ENCODE measurements at regions not wholly inside any gene's neighbourhood (a gene's known extent, or its start where the extent isn't known, plus 50 kb on each side); places are given as distances from the start of the nearest gene placed in this dataset.

- 98% methylated on average over 6 of the region's 6 CpGs for WGBS (ENCODE audit: insufficient coverage, insufficient replicate concordance, low lambda C conversion rate, missing lambda C conversion rate)
Observed at GRCh38 chr1:244316407-244316806, 135.3 kb downstream of the ADSS2 start.

More at GRCh38 chr1:244316407-244316806, 135.3 kb downstream of the ADSS2 start:
- no peaks in the 10 kb centered on the region for H3K27me3 ChIP-seq (replicated peaks in 1 of 2; ENCODE audit: control insufficient read depth in 2 of 2, insufficient read depth in 2 of 2, low read length in 1 of 2)
- ChIA-PET CTCF (no interaction called here), POLR2A (no interaction called here), RAD21 (ENCODE audit: unreplicated experiment) (no interaction called here), SMC1A (ENCODE audit: uncharacterized antibody, unreplicated experiment) (no interaction called here)
- no peak overlapping the region for H3K4me3 ChIP-seq
- peaks cover 24% of the 10 kb centered on the region for H3K4me1 ChIP-seq (ENCODE audit: control insufficient read depth, insufficient read depth, low read length)
- intact Hi-C loops (cut with micrococcal nuclease; ENCODE audit: unreplicated experiment) (loop anchor here (5.0 kb wide), 1 partner anchor 91 kb away; no protein-coding TSS in a partner anchor), in situ Hi-C loops (cut with MboI) (no loop called here)
- H2AFZ ChIP-seq (ENCODE audit: control insufficient read depth, low read depth, low read length), result no peak overlapping the region
- no peak for FAIRE-seq
- BruUV-seq (replicated peaks), result no TSS peak
- H4K20me1 ChIP-seq (ENCODE audit: control insufficient read depth, insufficient read depth), result no peaks in the 10 kb centered on the region
- H3K9me3 ChIP-seq (replicated peaks; ENCODE audit: control insufficient read depth, insufficient read depth, low read length), result no peaks in the 10 kb centered on the region; the same call in 2 of the 3 replicates
- H3K79me2 ChIP-seq (ENCODE audit: control insufficient read depth, insufficient read depth, low read length), result peaks cover 2% of the 10 kb centered on the region
- DNase-seq (ENCODE audit: low read depth, low spot score), result no peak
- H3K36me3 ChIP-seq (ENCODE audit: control insufficient read depth in 2 of 2, insufficient read depth in 2 of 2, low read length in 1 of 2), result no peaks in the 10 kb centered on the region
- no peak overlapping the region for H3K9ac ChIP-seq (ENCODE audit: control insufficient read depth, insufficient read depth, low read length)
- TF ChIP-seq PML (IDR thresholded peaks at IDR 0.05; ENCODE audit: low read length), result no peak
- TF ChIP-seq NFYB (IDR thresholded peaks at IDR 0.05; ENCODE audit: insufficient read depth, low read depth, low read length), result no peak
- no peak for TF ChIP-seq ZSCAN29 (IDR thresholded peaks at IDR 0.05)
- TF ChIP-seq ATF7 (IDR thresholded peaks at IDR 0.05; ENCODE audit: low read depth), result no peak
- TF ChIP-seq MYB (IDR thresholded peaks at IDR 0.05; ENCODE audit: borderline replicate concordance, low read depth, low read length), result no peak
- no peak for TF ChIP-seq RBBP5 (conservative IDR thresholded peaks at IDR 0.05)
- TF ChIP-seq MTA2 (IDR thresholded peaks at IDR 0.05; ENCODE audit: low read depth), result no peak
- TF ChIP-seq ZZZ3 (IDR thresholded peaks at IDR 0.05; ENCODE audit: control insufficient read depth, insufficient read length, low read depth), result no peak
- no peak for TF ChIP-seq SUPT20H (IDR thresholded peaks at IDR 0.05; ENCODE audit: borderline replicate concordance, control insufficient read depth, low read depth, low read length)
- TF ChIP-seq STAT3 (IDR thresholded peaks at IDR 0.05; ENCODE audit: low read depth, low read length), result no peak
- TF ChIP-seq ZNF384 (IDR thresholded peaks at IDR 0.05; ENCODE audit: borderline replicate concordance, low read depth, low read length), result no peak
- TF ChIP-seq, protein P1, sequence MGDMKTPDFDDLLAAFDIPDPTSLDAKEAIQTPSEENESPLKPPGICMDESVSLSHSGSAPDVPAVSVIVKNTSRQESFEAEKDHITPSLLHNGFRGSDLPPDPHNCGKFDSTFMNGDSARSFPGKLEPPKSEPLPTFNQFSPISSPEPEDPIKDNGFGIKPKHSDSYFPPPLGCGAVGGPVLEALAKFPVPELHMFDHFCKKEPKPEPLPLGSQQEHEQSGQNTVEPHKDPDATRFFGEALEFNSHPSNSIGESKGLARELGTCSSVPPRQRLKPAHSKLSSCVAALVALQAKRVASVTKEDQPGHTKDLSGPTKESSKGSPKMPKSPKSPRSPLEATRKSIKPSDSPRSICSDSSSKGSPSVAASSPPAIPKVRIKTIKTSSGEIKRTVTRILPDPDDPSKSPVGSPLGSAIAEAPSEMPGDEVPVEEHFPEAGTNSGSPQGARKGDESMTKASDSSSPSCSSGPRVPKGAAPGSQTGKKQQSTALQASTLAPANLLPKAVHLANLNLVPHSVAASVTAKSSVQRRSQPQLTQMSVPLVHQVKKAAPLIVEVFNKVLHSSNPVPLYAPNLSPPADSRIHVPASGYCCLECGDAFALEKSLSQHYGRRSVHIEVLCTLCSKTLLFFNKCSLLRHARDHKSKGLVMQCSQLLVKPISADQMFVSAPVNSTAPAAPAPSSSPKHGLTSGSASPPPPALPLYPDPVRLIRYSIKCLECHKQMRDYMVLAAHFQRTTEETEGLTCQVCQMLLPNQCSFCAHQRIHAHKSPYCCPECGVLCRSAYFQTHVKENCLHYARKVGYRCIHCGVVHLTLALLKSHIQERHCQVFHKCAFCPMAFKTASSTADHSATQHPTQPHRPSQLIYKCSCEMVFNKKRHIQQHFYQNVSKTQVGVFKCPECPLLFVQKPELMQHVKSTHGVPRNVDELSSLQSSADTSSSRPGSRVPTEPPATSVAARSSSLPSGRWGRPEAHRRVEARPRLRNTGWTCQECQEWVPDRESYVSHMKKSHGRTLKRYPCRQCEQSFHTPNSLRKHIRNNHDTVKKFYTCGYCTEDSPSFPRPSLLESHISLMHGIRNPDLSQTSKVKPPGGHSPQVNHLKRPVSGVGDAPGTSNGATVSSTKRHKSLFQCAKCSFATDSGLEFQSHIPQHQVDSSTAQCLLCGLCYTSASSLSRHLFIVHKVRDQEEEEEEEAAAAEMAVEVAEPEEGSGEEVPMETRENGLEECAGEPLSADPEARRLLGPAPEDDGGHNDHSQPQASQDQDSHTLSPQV (IDR thresholded peaks at IDR 0.05), result no peak
- no peak for TF ChIP-seq SRF (IDR thresholded peaks at IDR 0.05; ENCODE audit: low read depth in 2 of 2, low read length in 2 of 2)
- TF ChIP-seq ZNF274 (IDR thresholded peaks at IDR 0.05; ENCODE audit: insufficient read depth, insufficient read length), result no peak
- TF ChIP-seq, protein P2, sequence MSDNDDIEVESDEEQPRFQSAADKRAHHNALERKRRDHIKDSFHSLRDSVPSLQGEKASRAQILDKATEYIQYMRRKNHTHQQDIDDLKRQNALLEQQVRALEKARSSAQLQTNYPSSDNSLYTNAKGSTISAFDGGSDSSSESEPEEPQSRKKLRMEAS (IDR thresholded peaks at IDR 0.05; ENCODE audit: low read depth, low read length), result no peak
- no peak for TF ChIP-seq ZBED1 (IDR thresholded peaks at IDR 0.05; ENCODE audit: borderline replicate concordance)
- no peak for TF ChIP-seq EP300 (IDR thresholded peaks at IDR 0.05; ENCODE audit: borderline replicate concordance in 1 of 2, control insufficient read depth in 1 of 2, low read depth in 2 of 2, low read length in 2 of 2)
- H3K4me2 ChIP-seq (ENCODE audit: control insufficient read depth, insufficient read depth), result no peak overlapping the region
- ATAC-seq, result no peak
- no peak overlapping the region for H3K27ac ChIP-seq (ENCODE audit: control insufficient read depth, insufficient read depth)
